Activated CD4-positive, alpha-beta T cell treated with anti-CD3 and anti-CD28 coated beads for 48 hours (primary cell): ENCODE measurements at regions not wholly inside any gene's neighbourhood (a gene's known extent, or its start where the extent isn't known, plus 50 kb on each side); places are given as distances from the start of the nearest gene placed in this dataset.

ENCODE experiments used
- DNase-seq: peaks from one replicate; pipeline ENCODE4 v3.0.0-alpha.2; 2020

DNA sequence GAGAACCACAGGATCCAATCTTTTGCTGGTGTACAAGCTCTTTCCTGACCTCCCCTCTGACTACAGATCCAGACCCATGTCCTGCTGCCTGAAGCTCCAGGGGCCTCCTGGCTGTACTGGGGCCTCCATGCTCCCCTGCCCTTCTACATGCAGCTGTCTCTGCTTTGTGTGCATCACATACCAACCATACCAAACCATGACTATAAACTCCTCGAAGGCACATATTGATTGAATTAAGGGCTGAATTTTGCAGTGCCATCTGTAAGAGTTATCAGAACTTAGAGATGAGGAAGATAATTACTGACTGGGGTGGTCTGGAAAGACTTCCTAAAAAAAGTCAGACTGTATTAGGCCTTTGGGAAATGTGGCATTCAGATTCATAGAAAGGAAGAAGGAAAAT is 139.9 kb upstream of the CXCR4 start:
- no peak for DNase-seq

DNA sequence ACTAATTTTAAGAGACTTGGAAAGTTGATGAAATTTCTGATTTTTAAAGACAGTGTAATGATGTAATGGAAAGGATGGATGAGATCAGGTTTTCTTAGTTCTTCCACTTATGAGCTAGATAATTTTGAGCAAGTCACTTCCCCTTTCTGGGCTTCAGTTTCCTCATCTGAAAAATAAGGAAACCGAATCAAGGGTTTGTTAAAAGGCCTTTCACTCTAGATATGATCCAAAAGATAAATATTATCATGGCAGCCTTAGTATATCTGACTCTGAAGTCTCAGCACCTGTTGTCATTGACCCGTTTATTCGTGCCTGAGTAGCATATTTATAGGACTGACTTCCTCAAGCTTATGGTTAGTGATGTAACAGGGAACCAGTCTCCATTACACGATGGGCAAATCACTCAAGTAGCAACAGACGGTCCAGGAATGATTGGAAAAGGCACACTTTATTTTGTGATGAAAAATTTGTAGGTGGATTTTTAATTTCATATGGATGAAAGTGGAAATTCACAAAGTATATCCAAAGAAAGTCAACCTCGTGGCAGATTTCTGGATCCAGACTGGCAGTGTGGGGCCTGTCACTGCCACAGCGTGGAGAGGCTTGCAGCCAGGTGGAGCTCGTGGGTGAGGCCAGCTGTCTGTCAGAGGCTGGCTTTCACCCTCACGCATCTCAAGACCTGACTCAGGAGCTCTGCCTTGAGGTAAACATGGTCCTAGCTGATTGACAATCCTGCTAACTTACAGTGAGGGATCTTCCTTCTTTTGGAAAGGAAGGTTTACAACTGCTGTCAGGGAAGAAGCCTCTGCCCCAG is 137.9 kb upstream of the CXCR4 start:
- peak; percentile 20 for DNase-seq

DNA sequence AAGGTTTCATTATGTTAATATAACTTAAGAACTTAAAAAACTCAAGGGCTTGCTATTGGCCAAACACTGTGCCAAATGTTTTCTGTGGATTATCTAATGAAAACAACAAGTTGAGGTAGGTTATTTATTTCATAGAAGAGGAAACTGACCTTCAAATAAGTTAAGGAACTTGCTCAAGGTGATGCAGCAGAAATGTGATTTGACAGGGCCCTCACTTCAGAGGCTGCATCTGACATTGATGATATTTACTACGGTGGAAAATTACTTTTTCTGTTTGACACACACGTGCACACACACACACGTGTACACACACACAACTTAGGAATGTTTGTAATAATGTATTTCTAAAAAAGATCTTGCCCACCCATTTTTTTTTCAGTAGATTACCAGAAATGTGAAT is 137.2 kb upstream of the CXCR4 start:
- no peak for DNase-seq

DNA sequence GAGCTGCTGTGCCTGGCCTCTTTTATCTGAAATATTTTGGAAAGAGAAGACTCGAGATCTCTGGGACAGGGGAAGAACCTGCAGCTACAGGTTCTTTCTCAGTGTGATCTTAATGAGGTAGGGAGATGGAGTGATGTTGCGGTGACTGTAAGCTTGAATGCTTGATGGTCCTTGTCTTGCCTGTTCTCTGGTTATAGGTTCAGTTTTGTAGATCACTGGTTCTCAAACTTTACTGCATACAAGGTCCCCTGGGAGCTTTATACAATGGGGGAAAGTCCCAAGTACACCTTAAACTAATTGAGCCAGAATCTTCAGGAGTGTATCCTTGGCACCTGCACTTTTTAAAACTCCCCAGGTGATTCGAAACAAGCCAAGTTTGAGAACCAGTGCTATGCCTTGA is 136.7 kb upstream of the CXCR4 start:
- DNase-seq, result no peak

DNA sequence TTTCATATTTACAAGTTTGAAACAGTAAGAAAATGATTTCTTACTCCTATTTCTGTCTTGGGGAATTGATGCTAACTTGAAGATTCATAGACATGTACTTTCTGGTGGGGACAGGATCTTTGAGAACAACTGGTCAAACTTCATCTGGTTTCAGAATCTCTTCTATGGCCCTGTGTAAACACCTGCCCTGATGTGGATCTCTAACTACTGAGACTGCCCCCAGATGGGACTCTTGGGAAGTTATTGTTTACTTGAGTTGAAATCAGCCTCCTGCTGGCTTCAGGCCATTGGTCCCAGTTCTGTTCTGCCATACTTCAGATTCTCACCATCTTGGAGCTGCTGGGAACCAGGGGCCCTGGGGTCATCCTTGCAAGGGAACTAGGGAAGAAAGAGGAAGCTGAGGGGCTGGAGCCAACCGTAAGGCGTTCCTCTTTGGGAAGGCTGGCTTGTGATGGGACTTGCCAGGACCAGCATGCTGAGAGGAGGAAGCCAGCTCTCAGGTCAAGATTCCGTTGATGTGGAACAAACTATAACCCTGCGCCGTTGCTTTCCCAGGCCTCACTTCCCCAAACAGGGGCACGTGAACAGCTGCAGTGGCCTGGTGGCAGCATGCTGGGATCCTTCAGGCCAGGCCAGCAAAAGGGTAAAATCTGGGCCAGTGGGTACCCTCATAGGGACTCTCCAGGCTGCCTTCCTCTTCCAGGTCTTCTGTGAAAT is 135.5 kb upstream of the CXCR4 start:
- DNase-seq, result no peak

DNA sequence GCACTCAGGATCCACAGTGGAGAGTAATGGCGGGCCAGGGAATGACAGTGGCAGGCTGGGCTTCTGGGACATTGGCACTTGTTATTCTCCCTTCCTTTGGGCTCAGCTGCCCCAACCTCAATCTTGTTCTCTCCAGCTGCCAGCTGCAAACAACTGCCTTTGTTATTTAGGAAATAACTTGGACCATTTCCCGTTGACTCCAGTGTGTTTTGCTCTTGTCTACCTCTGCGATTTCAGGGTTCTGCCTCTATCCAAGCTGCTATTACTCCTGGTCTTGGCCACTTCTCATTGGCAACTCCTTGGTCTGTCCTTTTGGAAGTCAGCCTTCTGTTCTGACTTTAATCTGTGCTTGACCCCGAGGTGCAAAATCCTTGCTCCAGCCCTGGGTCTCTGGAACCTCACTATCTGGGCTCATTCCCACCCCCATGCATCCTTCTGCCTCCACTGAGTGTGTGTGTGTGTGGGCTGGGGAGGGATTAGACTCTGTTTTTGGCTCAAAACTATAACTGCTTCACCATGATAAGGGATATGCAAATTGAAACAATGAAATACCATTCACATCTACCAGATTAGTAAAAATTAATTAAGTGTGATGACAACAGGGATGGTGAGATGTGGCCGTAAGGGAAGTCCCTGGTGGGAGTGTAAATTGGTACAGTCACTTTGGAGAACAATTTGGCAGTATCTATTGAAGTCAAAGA is 134.1 kb upstream of the CXCR4 start:
- DNase-seq, result no peak

DNA sequence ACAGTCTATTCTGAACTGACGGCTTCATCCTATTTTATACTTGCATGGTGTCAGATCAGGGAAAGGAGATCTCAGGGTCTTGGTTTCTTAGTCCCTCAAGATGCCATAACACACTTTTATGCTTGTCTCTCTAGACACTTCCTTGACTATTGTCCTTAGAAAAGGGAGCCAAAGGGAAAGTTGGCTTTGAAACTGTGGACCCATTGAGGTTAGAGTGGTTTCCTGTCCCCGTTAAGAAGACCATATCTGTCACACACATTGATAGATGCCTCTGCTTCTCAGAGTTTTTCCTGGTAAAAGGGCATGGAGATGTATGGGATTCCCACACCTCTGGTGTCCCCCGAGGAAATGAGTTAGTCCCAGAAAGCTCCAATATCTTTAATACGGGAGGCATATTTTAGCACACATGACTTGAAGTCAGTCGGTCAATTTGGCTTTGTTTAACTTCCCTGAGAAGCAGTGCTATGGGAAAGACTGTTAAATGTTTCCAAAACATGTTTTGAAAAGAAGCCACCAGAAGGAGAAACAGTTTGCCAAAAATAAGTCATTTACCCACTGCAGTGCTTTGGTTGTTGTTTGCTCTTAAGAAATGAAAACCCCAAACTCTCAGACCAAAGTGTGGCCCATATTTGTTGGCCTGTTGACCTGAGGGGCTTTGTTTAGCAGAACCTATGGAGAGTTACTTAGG is 133.4 kb upstream of the CXCR4 start:
- DNase-seq, result no peak

DNA sequence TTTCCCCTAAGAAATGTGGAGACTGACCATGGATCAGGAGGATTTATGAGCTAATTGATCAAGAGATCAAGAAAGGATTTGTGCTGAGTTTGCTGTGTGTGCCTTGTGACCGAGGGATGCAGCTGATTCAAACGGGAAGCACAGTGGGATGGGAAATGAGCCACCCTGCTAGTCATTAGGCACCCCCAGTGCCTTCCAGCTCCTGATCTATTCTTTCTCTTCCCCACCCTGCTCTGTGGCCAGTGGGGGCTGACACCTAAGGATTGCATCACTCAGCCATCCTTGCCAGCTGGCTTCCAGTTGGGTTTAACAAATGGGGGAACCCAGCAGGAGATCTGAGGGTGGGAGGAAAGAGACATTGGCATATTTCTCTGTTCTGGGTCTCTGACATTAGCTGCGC is 132.2 kb upstream of the CXCR4 start:
- no peak for DNase-seq

DNA sequence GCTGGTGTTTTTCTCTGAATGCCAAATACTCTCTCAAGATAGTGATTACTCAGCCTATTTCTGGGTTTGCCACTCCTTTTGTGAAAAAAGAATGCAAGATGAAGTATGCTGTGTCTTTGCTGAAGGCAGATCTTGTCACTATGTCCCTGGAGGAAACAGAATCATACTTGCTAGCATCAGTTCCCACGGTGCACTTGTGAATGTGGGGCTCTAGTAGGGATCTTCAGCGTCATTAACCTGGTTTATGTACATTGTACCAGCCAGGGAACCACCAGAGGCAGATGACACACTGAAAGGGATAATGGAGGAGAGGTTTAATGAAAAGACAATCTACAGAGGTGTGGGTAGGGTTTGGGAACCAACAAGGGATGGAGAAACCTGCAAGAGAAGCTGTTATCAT is 131.0 kb upstream of the CXCR4 start:
- DNase-seq, result no peak

DNA sequence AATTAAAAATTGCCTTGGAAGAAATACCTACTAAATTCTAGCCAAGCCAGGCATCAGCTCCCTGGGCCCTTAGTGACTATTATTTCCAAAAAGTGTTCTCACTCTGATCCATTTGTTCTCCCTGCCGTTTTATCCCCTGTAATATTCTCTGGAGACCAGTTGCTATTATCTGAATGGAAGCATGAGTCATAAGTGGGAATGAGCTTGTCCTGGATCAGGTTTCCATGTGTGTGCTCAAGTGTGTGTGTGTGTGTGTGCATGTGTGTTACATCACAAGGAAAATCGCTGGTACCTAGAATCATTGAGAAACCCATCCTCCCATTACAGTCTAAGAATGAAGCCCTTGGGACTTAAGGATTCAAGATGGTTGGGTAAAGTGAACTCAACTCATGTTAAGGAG is 130.3 kb upstream of the CXCR4 start:
- DNase-seq, result no peak

DNA sequence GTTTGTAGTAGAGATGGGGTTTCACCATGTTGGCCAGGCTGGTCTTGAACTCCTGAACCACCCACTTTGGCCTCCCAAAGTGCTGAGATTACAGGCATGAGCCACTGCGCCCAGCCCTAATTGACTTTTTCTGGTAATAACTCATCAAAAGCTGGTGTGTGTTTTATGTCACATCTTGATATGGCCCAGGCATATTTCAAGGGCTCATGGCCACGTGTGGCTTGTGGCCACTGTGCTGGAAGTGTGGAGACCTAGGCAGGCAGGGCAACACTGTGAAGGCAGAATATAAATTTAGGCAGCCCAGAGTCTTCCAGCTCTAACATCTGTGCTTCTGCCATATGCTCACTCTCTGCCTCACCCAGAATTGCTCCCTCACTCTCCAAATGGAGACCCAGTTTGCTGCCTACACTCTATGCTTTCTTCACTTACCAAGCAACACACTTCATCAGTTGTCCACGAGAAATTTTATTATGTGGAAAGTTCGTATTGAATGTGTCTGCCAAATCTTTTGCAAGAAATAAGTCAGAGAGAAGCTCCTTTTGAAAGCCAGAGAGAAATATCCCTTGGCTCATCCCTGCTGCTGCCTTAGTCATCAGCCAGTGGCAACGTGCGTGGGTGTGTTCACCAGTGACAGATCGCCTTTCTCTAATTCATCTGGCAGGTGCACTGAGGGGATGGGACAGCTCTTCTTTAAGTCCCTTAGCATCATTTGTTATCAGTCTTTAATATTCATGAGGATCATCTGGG is 129.4 kb upstream of the CXCR4 start:
- peak; percentile 81 for DNase-seq

DNA sequence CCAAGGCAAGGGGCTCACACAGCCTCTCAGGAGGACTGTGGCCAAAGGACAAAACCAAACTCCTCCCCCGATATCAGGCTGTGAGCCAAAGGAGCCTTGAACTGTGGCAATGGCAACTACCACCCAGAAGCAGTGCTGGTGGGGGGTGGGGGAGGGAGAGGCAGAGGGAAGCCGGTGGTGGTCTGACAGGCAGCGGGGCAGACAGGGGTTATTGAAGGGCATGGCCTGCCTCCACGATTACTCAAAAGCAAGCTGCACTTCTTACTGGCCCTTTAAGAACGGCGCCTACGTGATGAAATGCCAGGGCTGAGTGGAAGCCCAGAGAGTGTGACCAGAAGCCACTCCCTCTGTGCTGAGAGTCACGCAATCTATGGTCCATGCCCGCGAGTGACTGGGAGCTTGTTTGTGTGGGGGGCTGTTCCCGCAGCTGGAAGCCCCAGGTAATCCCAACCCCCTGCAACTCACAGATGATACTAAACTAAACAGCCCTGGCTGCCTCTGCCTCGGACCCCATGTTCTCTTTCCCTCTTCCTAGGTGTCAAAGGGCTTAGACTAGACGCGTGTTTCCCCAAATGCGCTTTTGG is 128.2 kb upstream of the CXCR4 start:
- no peak for DNase-seq

DNA sequence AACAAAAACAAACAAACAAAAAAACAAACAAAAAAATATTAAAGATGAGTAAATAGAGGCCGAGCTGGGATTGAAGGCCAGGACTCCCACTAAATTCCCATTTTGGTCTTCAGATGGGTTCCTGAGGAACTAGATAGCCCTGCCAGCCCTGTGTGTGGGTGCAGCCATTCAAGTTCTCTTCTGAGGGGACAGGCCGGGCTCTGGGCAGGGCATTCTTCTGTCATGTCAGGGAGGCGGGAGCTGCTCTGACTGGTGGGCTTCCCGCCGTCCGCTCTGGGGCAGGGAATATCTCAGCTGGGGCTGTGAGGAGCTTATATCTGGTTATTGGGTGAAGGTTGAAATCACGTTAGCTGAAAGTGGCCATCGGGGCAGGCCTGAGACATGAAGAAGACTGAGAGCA is 127.3 kb upstream of the CXCR4 start:
- DNase-seq, result no peak

DNA sequence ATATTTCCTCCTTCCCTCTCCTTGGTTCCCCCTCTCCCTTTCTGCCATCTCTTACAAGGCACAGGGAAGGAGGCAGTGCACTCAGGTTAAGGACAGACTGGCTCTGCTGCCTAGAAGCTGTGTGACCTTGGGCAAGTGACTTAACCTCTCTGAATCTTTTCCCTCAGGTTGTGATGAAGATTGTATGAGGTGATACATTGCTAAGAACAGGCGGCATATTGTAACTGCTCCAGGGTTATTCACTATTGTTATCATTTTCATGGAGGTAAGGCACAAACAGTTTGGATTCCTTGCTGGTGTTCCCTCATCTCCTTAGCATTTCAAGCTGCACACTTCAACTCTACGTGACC is 126.6 kb upstream of the CXCR4 start:
- no peak for DNase-seq

DNA sequence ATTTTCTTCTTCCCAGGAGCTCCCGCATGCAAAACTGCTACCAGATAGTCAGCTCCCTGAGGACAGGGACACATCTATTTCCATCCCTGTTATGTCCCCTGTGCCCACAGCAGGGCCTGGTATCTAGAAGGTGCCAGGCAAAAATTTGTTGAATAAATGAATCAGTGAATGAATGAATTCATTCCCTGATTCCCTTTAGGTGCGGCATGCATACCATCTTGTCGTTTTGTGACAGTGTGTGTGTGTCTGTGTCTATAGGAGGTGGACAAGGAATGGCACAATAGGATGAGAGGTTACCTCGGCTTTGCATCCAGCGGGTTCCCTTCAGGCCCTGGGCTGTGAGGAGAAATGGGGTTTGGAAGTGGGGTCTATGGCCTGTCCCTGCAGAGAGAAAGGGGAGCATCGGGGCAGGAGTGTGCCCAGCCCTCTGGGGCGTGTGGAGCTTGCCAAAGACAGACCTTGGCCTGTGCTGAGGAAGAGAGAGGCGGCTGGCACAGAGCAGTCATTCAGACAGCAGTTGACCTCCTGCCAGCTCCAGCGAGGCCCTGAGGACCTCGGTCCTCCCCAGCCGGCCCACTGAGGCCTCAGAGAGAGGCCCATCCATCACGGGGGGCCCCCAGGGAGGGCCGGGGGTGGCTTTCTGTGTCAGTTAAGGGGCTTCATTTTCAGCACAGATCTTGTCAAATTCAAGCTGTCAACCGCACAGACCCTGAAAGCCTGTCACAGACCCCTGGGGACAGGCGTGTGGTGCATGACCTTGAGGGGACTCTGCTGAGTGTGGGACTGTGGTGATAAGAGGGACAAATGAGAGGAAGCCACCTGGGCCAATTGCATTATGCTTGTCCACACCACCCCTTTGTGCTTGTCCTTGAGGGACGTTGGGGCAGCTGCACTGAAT is 125.9 kb upstream of the CXCR4 start:
- no peak for DNase-seq

DNA sequence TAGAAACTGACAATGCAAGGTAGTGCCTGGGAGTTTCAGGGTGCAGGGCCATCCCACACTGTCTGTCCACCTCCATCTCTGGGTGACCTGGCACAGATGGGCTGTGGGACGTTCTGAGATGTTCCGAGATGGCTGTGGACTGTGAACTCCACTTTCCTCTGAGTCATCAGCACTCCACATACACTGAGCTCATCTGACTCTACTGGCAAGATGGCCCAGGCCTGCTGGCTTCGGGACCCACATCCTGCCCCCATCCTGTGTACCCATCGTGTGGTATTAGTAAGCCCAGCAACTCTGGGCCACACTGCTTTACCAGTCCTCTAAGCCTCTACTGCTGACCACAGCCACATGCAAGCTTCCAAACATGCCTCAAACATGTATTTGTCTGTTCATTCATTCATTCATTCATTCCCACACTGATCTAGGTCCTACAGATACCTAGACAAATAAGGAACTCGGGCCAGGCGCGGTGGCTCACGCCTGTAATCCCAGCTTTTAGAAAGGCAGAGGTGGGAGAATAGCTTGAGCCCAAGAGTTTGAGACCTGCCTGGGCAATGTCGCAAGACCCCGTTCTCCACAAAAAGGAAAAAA is 124.8 kb upstream of the CXCR4 start:
- DNase-seq, result peak; percentile 62

DNA sequence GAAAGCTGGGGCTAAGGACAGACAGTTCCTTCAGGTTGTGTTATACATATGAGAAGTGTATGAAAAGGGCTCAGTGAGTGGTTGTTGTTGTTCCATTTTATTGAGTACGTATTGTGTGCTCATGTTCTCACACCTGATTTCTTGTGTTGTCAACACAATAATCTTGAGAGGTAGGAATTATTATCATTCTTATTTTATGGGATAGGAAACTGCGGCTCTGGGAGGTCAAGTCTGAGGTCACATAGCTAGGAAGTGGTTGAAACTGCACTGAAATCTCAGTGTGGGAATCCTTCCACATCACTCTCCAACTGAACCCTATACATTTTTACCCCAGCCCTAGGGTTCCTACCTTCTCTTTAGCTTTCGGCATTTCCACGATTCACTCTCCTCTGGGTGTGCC is 124.2 kb upstream of the CXCR4 start:
- DNase-seq, result no peak

DNA sequence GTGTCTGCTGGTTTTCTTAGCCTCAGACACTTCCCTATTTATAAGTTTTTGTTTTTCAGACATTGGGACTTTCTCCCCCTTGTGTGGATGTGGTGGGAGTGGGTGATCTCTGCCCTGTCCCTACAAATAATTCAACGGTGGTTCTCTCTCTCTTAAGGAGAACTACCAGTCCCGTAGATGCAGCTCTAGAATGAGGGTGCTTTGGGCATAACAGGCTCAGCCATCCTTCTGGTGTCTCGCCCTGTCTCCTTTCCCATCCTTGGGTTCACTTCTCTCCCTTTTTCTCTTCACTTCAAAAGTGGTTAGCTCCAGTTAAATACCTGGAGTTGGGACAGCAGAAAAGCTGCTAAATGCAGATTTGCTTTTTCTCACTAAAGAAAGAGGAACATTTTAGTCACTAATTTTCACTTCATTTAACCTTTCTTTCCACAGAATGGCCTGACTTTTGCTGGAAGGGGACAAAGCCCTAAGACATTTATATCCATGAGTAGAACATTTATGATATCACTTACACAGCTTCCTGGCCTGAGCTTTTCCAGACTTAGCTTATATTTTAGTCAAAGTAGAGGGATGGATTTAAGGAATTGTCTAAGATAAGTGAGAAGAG is 121.2 kb upstream of the CXCR4 start:
- no peak for DNase-seq

DNA sequence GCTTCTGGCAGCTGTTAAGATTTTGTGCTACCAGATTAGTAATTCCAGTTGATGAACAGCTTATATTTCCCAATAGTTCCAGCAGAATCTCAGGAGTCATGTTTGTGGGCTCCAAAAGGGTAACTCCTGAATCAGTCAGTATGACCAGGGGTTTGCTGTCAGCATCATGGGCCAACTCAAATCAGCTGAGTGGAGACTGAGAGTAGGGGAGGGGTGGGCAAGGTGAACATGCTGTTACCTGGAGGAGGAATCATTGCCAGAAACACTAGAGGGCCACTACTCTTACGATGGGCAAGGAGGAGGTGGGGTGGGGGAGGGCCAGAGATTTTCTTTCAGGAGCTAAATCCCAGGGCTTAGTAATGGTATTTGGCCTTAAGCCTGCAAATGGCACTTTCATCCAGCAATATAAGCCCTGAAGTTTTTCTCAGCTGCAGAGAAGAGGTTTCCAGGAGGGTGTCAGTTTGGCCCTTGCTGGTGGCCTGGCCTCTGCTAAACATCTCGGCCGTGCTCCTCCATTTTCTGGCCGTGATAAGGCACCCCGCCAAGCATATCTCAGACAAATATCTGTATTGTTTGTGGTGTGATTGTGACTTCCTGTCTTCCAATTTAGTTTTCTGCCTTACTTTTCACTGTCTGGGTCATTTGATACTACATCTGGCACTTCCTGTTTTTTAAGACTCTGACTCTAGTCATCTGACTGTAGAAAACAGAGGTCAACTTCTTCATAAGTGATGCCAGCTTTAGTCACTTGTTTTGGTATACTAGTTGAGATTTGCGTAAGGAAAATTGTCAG is 120.5 kb upstream of the CXCR4 start:
- DNase-seq, result peak; percentile 34

DNA sequence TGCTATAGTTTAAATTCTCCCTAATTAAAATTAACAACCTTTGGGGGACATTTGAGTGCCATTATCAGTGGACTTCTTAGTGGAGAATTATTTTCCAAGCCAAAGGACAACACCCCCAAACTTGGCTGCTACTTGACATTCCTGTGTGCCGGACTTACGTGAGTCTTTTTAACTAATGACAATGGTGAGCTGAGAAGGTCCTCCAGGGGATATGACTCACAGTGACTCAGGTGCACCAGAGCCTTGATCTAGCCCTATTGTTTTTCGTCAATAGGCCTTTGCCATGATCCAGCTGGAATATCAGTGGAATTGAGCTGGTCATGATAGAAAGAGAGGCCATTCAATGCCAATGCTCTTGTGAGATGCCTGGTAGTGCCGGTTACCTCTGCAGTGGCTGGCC is 118.1 kb upstream of the CXCR4 start:
- DNase-seq, result no peak
